Calu3 (cell line): ENCODE measurements at regions not wholly inside any gene's neighbourhood (a gene's known extent, or its start where the extent isn't known, plus 50 kb on each side); places are given as distances from the start of the nearest gene placed in this dataset.
A peak's percentile ranks its signal among the peaks of the same experiment; 100 is the strongest.

Source experiments
- BruUV-seq: library from RNA; stranded (reverse); fragments of 400-500 nt; replicated peaks from 2 replicates; lab custom pipeline; 2021; lab: Mats Ljungman, UMichigan
- CTCF ChIA-PET: fragments of 300-600 bp; sonication (Branson Sonifier 250); formaldehyde crosslinking; loops from one replicate; lab custom pipeline; 2022; ENCODE audit warnings: antibody characterized with exemption; lab: Charles Lee
- DNase-seq: peaks from one replicate; pipeline ENCODE4 v3.0.0; 2022
- H3K27ac Mint-ChIP-seq: one replicate; pipeline ENCODE4 v1.8.0; 2022; ENCODE audit warnings: mixed read lengths; ENCODE audit not compliant: unreplicated experiment
- H3K27me3 Mint-ChIP-seq: one replicate; pipeline ENCODE4 v1.8.0; 2022; ENCODE audit warnings: mixed read lengths; ENCODE audit not compliant: unreplicated experiment
- H3K36me3 Mint-ChIP-seq: one replicate; pipeline ENCODE4 v1.8.0; 2022; ENCODE audit warnings: mild to moderate bottlenecking, moderate library complexity, mixed read lengths; ENCODE audit not compliant: insufficient read depth, unreplicated experiment
- H3K4me1 Mint-ChIP-seq: one replicate; pipeline ENCODE4 v1.8.0; 2022; ENCODE audit warnings: mild to moderate bottlenecking, low read depth, mixed read lengths; ENCODE audit not compliant: unreplicated experiment
- H3K4me3 Mint-ChIP-seq: one replicate; pipeline ENCODE4 v1.8.0; 2022; ENCODE audit warnings: mild to moderate bottlenecking, low read depth, moderate library complexity, mixed read lengths; ENCODE audit not compliant: unreplicated experiment
- H3K9me3 Mint-ChIP-seq: one replicate; pipeline ENCODE4 v1.8.0; 2022; ENCODE audit warnings: low read depth, mixed read lengths; ENCODE audit not compliant: unreplicated experiment
- CTCF ChIP-seq: fragments of 200-600 bp; IDR thresholded peaks from one replicate; pipeline ENCODE4 v1.8.0; 2022; ENCODE audit warnings: antibody characterized with exemption; ENCODE audit not compliant: unreplicated experiment
- intact Hi-C: fragments of 100-400 bp; cut with micrococcal nuclease; formaldehyde crosslinking; loops from one replicate; pipeline ENCODE4 v1.10.0; 2022; ENCODE audit not compliant: unreplicated experiment

- no peaks in the 10 kb centered on the region for H3K36me3 Mint-ChIP-seq
- peaks cover 7% of the 10 kb centered on the region for H3K9me3 Mint-ChIP-seq
- intact Hi-C loops, result loop anchor here (5.0 to 10.0 kb wide), 3 partner anchors 526 to 663 kb away; no protein-coding TSS in a partner anchor
- no peak overlapping the region for H3K27ac Mint-ChIP-seq
- no peak overlapping the region for H3K4me3 Mint-ChIP-seq
- no peaks in the 10 kb centered on the region for H3K4me1 Mint-ChIP-seq
- BruUV-seq, result no TSS peak
- no peaks in the 10 kb centered on the region for H3K27me3 Mint-ChIP-seq
- DNase-seq, result no peak
- TF ChIP-seq CTCF, result no peak
- CTCF ChIA-PET, result interaction anchor here (0.6 to 0.7 kb wide), 3 partner anchors 10 to 1545 kb away, joined by 3 read pairs; no protein-coding TSS in a partner anchor
Observed at GRCh38 chr6:103798166-103798565, 1061.6 kb downstream of the HACE1 start.

GRCh38 chr6:103797738-103798137 is 1062.0 kb downstream of the HACE1 start:
- no peaks in the 10 kb centered on the region for H3K27me3 Mint-ChIP-seq
- no peak for DNase-seq
- no peaks in the 10 kb centered on the region for H3K36me3 Mint-ChIP-seq
- H3K9me3 Mint-ChIP-seq, result peaks cover 4% of the 10 kb centered on the region
- no TSS peak for BruUV-seq
- CTCF ChIA-PET, result interaction anchor here (0.6 to 0.7 kb wide), 6 partner anchors 9 to 1544 kb away, joined by 3 to 5 read pairs (median 3); no protein-coding TSS in a partner anchor
- peak; percentile 32 for TF ChIP-seq CTCF
- H3K4me3 Mint-ChIP-seq, result no peak overlapping the region
- no peaks in the 10 kb centered on the region for H3K4me1 Mint-ChIP-seq
- H3K27ac Mint-ChIP-seq, result no peak overlapping the region
- intact Hi-C loops, result loop anchor here (5.0 to 10.0 kb wide), 3 partner anchors 525 to 663 kb away; no protein-coding TSS in a partner anchor

GRCh38 chr6:103791458-103791857 is 1068.3 kb downstream of the HACE1 start:
- no peaks in the 10 kb centered on the region for H3K4me1 Mint-ChIP-seq
- no TSS peak for BruUV-seq
- no peak for DNase-seq
- CTCF ChIA-PET, result no interaction called here
- H3K27me3 Mint-ChIP-seq, result no peaks in the 10 kb centered on the region
- H3K4me3 Mint-ChIP-seq, result no peak overlapping the region
- no peak for TF ChIP-seq CTCF
- no peaks in the 10 kb centered on the region for H3K36me3 Mint-ChIP-seq
- H3K9me3 Mint-ChIP-seq, result peaks cover 4% of the 10 kb centered on the region
- no peak overlapping the region for H3K27ac Mint-ChIP-seq
- intact Hi-C loops, result loop anchor here (10.0 kb wide), 2 partner anchors 533 to 657 kb away; no protein-coding TSS in a partner anchor

- intact Hi-C loops, result no loop called here
- no peaks in the 10 kb centered on the region for H3K4me1 Mint-ChIP-seq
- H3K36me3 Mint-ChIP-seq, result no peaks in the 10 kb centered on the region
- no TSS peak for BruUV-seq
- DNase-seq, result no peak
- no peak overlapping the region for H3K27ac Mint-ChIP-seq
- H3K4me3 Mint-ChIP-seq, result no peak overlapping the region
- no peak for TF ChIP-seq CTCF
- H3K9me3 Mint-ChIP-seq, result no peaks in the 10 kb centered on the region
- H3K27me3 Mint-ChIP-seq, result no peaks in the 10 kb centered on the region
- CTCF ChIA-PET, result no interaction called here
Observed at GRCh38 chr6:103784117-103784516, 1075.6 kb downstream of the HACE1 start.
